ENCODE measurements at regions not wholly inside any gene's neighbourhood (a gene's known extent, or its start where the extent isn't known, plus 50 kb on each side); places are given as distances from the start of the nearest gene placed in this dataset.

- DNase-seq (ENCODE audit: low read depth), result no peak
These were observed 51.7 kb upstream of the ACVR2A start for GRCh38 chr2:147792966-147793617.

- no peak for DNase-seq (ENCODE audit: low read depth)
These were observed 54.2 kb upstream of the ACVR2A start for GRCh38 chr2:147790580-147790979.

GRCh38 chr2:147789720-147790119 lies 55.1 kb upstream of the ACVR2A start:
- no peak for DNase-seq (ENCODE audit: low read depth)

- DNase-seq (ENCODE audit: low read depth), result no peak
These were observed 55.5 kb upstream of the ACVR2A start for GRCh38 chr2:147789287-147789686.

- no peak for DNase-seq (ENCODE audit: low read depth)
These were observed 62.5 kb upstream of the ACVR2A start for GRCh38 chr2:147782141-147782930.

- DNase-seq (ENCODE audit: low read depth), result no peak
These were observed 65.4 kb upstream of the ACVR2A start for GRCh38 chr2:147779440-147779839.

- no peak for DNase-seq (ENCODE audit: low read depth)
These were observed 67.4 kb upstream of the ACVR2A start for GRCh38 chr2:147777394-147777793.

- DNase-seq (ENCODE audit: low read depth), result no peak
These were observed 70.0 kb upstream of the ACVR2A start for GRCh38 chr2:147774805-147775204.

- DNase-seq (ENCODE audit: low read depth), result no peak
These were observed 71.3 kb upstream of the ACVR2A start for GRCh38 chr2:147773479-147773878.

GRCh38 chr2:147772781-147773180 lies 72.0 kb upstream of the ACVR2A start:
- DNase-seq (ENCODE audit: low read depth), result no peak

GRCh38 chr2:147763861-147764260 lies 81.0 kb upstream of the ACVR2A start:
- no peak for DNase-seq (ENCODE audit: low read depth)

GRCh38 chr2:147760984-147761383 lies 83.8 kb upstream of the ACVR2A start:
- no peak for DNase-seq (ENCODE audit: low read depth)

- no peak for DNase-seq (ENCODE audit: low read depth)
These were observed 85.3 kb upstream of the ACVR2A start for GRCh38 chr2:147759536-147759935.

- no peak for DNase-seq (ENCODE audit: low read depth)
These were observed 86.0 kb upstream of the ACVR2A start for GRCh38 chr2:147758821-147759220.

GRCh38 chr2:147756069-147756468 lies 88.8 kb upstream of the ACVR2A start:
- no peak for DNase-seq (ENCODE audit: low read depth)

GRCh38 chr2:147740211-147740927 lies 104.5 kb upstream of the ACVR2A start:
- no peak for DNase-seq (ENCODE audit: low read depth)

- DNase-seq (ENCODE audit: low read depth), result no peak
These were observed 105.3 kb upstream of the ACVR2A start for GRCh38 chr2:147739508-147739907.

GRCh38 chr2:147718831-147719230 lies 126.0 kb upstream of the ACVR2A start:
- DNase-seq (ENCODE audit: low read depth), result no peak

GRCh38 chr2:147716906-147717305 lies 127.9 kb upstream of the ACVR2A start:
- no peak for DNase-seq (ENCODE audit: low read depth)

GRCh38 chr2:147715807-147716206 lies 129.0 kb upstream of the ACVR2A start:
- DNase-seq (ENCODE audit: low read depth), result no peak

- no peak for DNase-seq (ENCODE audit: low read depth)
These were observed 130.2 kb upstream of the ACVR2A start for GRCh38 chr2:147714582-147714981.

- DNase-seq (ENCODE audit: low read depth), result no peak
These were observed 131.5 kb upstream of the ACVR2A start for GRCh38 chr2:147713349-147713748.

- no peak for DNase-seq (ENCODE audit: low read depth)
These were observed 132.8 kb upstream of the ACVR2A start for GRCh38 chr2:147712051-147712450.
